H1 (cell line): ENCODE measurements at regions not wholly inside any gene's neighbourhood (a gene's known extent, or its start where the extent isn't known, plus 50 kb on each side); places are given as distances from the start of the nearest gene placed in this dataset.
A peak's percentile ranks its signal among the peaks of the same experiment; 100 is the strongest.

Source experiments
- CTCF ChIA-PET: fragments of 300-600 bp; sonication (Branson Sonifier 250); formaldehyde crosslinking; loops from one replicate; lab custom pipeline; 2021; ENCODE audit not compliant: partially characterized antibody; lab: Charles Lee
- POLR2A ChIA-PET: fragments of 300-600 bp; sonication (Branson Sonifier 250); formaldehyde crosslinking; loops from one replicate; lab custom pipeline; 2021; ENCODE audit warnings: inconsistent platforms; ENCODE audit not compliant: partially characterized antibody; lab: Charles Lee
- DNase-seq, 2 experiments: peaks; one replicate each; pipeline versions ENCODE4 v3.0.0 to v3.0.0-alpha.2; 2010 to 2022; ENCODE audit warnings: low spot score in 2 of 2, low read depth in 1 of 2, mixed read lengths in 1 of 2
- FAIRE-seq: peaks from 2 replicates; lab custom pipeline; 2011; peaks lifted over from hg19 to GRCh38; lab: Jason Lieb, UNC
- H2AFZ ChIP-seq: 2 replicates; pipeline ENCODE4 v1.8.1; 2012; ENCODE audit warnings: low read length, inconsistent platforms
- H2AK5ac ChIP-seq: 2 replicates; pipeline ENCODE4 v1.6.1; 2013; ENCODE audit warnings: low read depth, low read length
- H2BK120ac ChIP-seq: replicated peaks from 2 replicates; pipeline ENCODE3; 2013; ENCODE audit warnings: low read depth, low read length, inconsistent platforms
- H2BK12ac ChIP-seq: 2 replicates; pipeline ENCODE4 v1.6.1; 2013; ENCODE audit warnings: low read depth, low read length
- H2BK15ac ChIP-seq: 2 replicates; pipeline ENCODE4 v1.6.1; 2013; ENCODE audit warnings: low read length
- H2BK20ac ChIP-seq: 2 replicates; pipeline ENCODE4 v1.6.1; 2013; ENCODE audit warnings: low read length
- H2BK5ac ChIP-seq: 2 replicates; pipeline ENCODE4 v1.6.1; 2013; ENCODE audit warnings: low read depth, low read length
- H3K14ac ChIP-seq: 2 replicates; pipeline ENCODE4 v1.6.1; 2013; ENCODE audit warnings: inconsistent platforms; ENCODE audit not compliant: insufficient read length
- H3K18ac ChIP-seq: 2 replicates; pipeline ENCODE4 v1.6.1; 2013; ENCODE audit warnings: low read length; ENCODE audit errors: extremely low read depth
- H3K23ac ChIP-seq: 2 replicates; pipeline ENCODE4 v1.6.1; 2013; ENCODE audit warnings: inconsistent platforms; ENCODE audit not compliant: insufficient read length
- H3K23me2 ChIP-seq: 2 replicates; pipeline ENCODE4 v1.6.1; 2013; ENCODE audit warnings: low read depth, low read length
- H3K27ac ChIP-seq: 2 replicates; pipeline ENCODE4 v1.6.1; 2011; ENCODE audit warnings: low read depth, low read length, inconsistent platforms
- H3K27me3 ChIP-seq, 4 experiments: replicated peaks in 1 of 4; 1 replicate in 1 of 4; 2 replicates in 3 of 4; pipeline versions ENCODE4 v1.6.1 to v1.8.1; 2011 to 2013; ENCODE audit warnings: low read length in 3 of 4, mild to moderate bottlenecking in 3 of 4, inconsistent platforms in 2 of 4, mixed read lengths in 2 of 4, moderate library complexity in 1 of 4; ENCODE audit not compliant: control insufficient read depth in 3 of 4, insufficient read depth in 3 of 4; ENCODE audit errors: extremely low read depth in 1 of 4
- H3K36me3 ChIP-seq, 4 experiments: 2 replicates each; pipeline versions ENCODE4 v1.6.1 to v1.8.1; 2011 to 2013; ENCODE audit warnings: mild to moderate bottlenecking in 4 of 4, low read length in 3 of 4, moderate library complexity in 2 of 4, control low read depth in 1 of 4, inconsistent platforms in 1 of 4; ENCODE audit not compliant: insufficient read depth in 4 of 4, control insufficient read depth in 2 of 4
- H3K4ac ChIP-seq: replicated peaks from 2 replicates; pipeline ENCODE3; 2013; ENCODE audit warnings: low read length, low read depth, mixed read lengths, inconsistent platforms; ENCODE audit not compliant: insufficient read length
- H3K4me1 ChIP-seq, 4 experiments: replicated peaks in 1 of 4; 1 replicate in 1 of 4; 2 replicates in 3 of 4; pipeline versions ENCODE4 v1.6.1 to v1.8.1; 2011 to 2013; ENCODE audit warnings: low read length in 3 of 4, inconsistent platforms in 2 of 4, mixed read lengths in 1 of 4; ENCODE audit not compliant: insufficient read depth in 4 of 4, control insufficient read depth in 3 of 4
- H3K4me2 ChIP-seq, 2 experiments: 2 replicates each; pipeline versions ENCODE4 v1.6.1 to v1.8.1; 2011 to 2013; ENCODE audit warnings: low read depth in 2 of 2, low read length in 2 of 2, control low read depth in 1 of 2, inconsistent platforms in 1 of 2, mild to moderate bottlenecking in 1 of 2; ENCODE audit not compliant: insufficient read depth in 1 of 2
- H3K4me3 ChIP-seq, 4 experiments: fragments of 200-600, 300-600 bp in 1 of 4; sonication (generic), shearing (Covaris generic), sonication (Bioruptor Twin) in 1 of 4; 2 replicates each; pipeline versions ENCODE4 v1.5.1 to v1.8.1; 2011 to 2016; ENCODE audit warnings: low read length in 4 of 4, low read depth in 3 of 4, control low read depth in 2 of 4, inconsistent platforms in 2 of 4, mild to moderate bottlenecking in 2 of 4, mixed read lengths in 1 of 4, moderate library complexity in 1 of 4; ENCODE audit not compliant: insufficient read depth in 2 of 4; ENCODE audit errors: extremely low read depth in 1 of 4
- H3K56ac ChIP-seq: replicated peaks from 2 replicates; pipeline ENCODE3; 2013; ENCODE audit warnings: low read depth, mild to moderate bottlenecking, mixed read lengths, low read length, inconsistent platforms; ENCODE audit not compliant: insufficient read length
- H3K79me1 ChIP-seq: 2 replicates; pipeline ENCODE4 v1.6.1; 2013; ENCODE audit warnings: low read depth, low read length, control low read depth
- H3K79me2 ChIP-seq, 2 experiments: 2 replicates each; pipeline versions ENCODE4 v1.6.1 to v1.8.1; 2012 to 2013; ENCODE audit warnings: low read length in 2 of 2, mild to moderate bottlenecking in 2 of 2, inconsistent platforms in 1 of 2; ENCODE audit not compliant: insufficient read depth in 2 of 2, control insufficient read depth in 1 of 2
- H3K9ac ChIP-seq, 4 experiments: replicated peaks in 1 of 4; 1 replicate in 1 of 4; 2 replicates in 3 of 4; pipeline versions ENCODE4 v1.6.1 to v1.8.1; 2011 to 2013; ENCODE audit warnings: low read depth in 3 of 4, low read length in 3 of 4, control low read depth in 2 of 4, mild to moderate bottlenecking in 2 of 4, moderate library complexity in 2 of 4, inconsistent platforms in 1 of 4; ENCODE audit errors: extremely low read depth in 1 of 4
- H3K9me3 ChIP-seq, 2 experiments: 2 replicates each; pipeline versions ENCODE4 v1.6.1 to v1.8.1; 2012 to 2013; ENCODE audit warnings: mild to moderate bottlenecking in 2 of 2, moderate library complexity in 2 of 2, control low read depth in 1 of 2, inconsistent platforms in 1 of 2, low read depth in 1 of 2, low read length in 1 of 2, mixed read lengths in 1 of 2; ENCODE audit not compliant: insufficient read depth in 2 of 2
- H4K20me1 ChIP-seq, 2 experiments: replicated peaks in 1 of 2; 2 replicates each; pipeline versions ENCODE3 to v1.8.1; 2011 to 2013; ENCODE audit warnings: inconsistent platforms in 2 of 2, low read length in 2 of 2, mild to moderate bottlenecking in 1 of 2; ENCODE audit not compliant: insufficient read depth in 2 of 2, control insufficient read depth in 1 of 2
- H4K5ac ChIP-seq: 2 replicates; pipeline ENCODE4 v1.6.1; 2013; ENCODE audit warnings: low read length, low read depth, mixed read lengths, inconsistent platforms; ENCODE audit not compliant: insufficient read length
- H4K8ac ChIP-seq: 2 replicates; pipeline ENCODE4 v1.8.0; 2013; ENCODE audit warnings: mild to moderate bottlenecking, moderate library complexity, low read length, inconsistent platforms; ENCODE audit not compliant: insufficient read depth; ENCODE audit errors: extremely low read depth
- H4K91ac ChIP-seq: replicated peaks from 2 replicates; pipeline ENCODE3; 2013; ENCODE audit warnings: low read length, mixed read lengths, inconsistent platforms; ENCODE audit not compliant: insufficient read length
- ATF3 ChIP-seq: IDR thresholded peaks from 2 replicates; pipeline ENCODE4 v1.6.1; 2011; ENCODE audit warnings: low read depth, mild to moderate bottlenecking, low read length; ENCODE audit not compliant: insufficient read depth
- CEBPB ChIP-seq: IDR thresholded peaks from 2 replicates; pipeline ENCODE4 v1.6.1; 2012; ENCODE audit warnings: low read depth, low read length
- CTBP2 ChIP-seq: IDR thresholded peaks from 2 replicates; pipeline ENCODE4 v1.7.0; 2011; ENCODE audit warnings: borderline replicate concordance, mild to moderate bottlenecking, moderate library complexity, mixed read lengths, low read length; ENCODE audit not compliant: insufficient read depth, insufficient read length
- CTCF ChIP-seq, 3 experiments: IDR thresholded peaks; 1 replicate in 2 of 3; 2 replicates in 1 of 3; pipeline versions ENCODE4 v1.5.1 to v1.6.1; 2011; ENCODE audit warnings: low read length in 3 of 3, mild to moderate bottlenecking in 3 of 3, inconsistent platforms in 2 of 3, low read depth in 1 of 3, moderate library complexity in 1 of 3; ENCODE audit not compliant: insufficient read depth in 1 of 3; ENCODE audit errors: control extremely low read depth in 1 of 3
- SIN3A ChIP-seq, 2 experiments: IDR thresholded peaks in 1 of 2; conservative IDR thresholded peaks in 1 of 2; 2 replicates each; pipeline ENCODE4 v1.6.1; 2011 to 2012; ENCODE audit warnings: low read length in 2 of 2, improper control_type of control experiment in 1 of 2, low read depth in 1 of 2, mild to moderate bottlenecking in 1 of 2
- ZNF274 ChIP-seq: IDR thresholded peaks from 2 replicates; pipeline ENCODE4 v1.7.0; 2012; ENCODE audit warnings: low read length, borderline replicate concordance; ENCODE audit errors: extremely low read depth
- WGBS, 2 experiments: shearing (Covaris generic) in 1 of 2; methylation state at CpG; one replicate each; pipeline versions ENCODE4 v1.1.6 to v1.1.7; 2013 to 2015; ENCODE audit warnings: low lambda C conversion rate in 2 of 2, mixed read lengths in 2 of 2, inconsistent platforms in 1 of 2, low coverage in 1 of 2, missing lambda C conversion rate in 1 of 2; ENCODE audit not compliant: insufficient replicate concordance in 2 of 2, insufficient coverage in 1 of 2, insufficient read length in 1 of 2; ENCODE audit errors: extremely low coverage in 1 of 2, missing lambda C conversion rate in 1 of 2; 5-methylcytosine and 5-hydroxymethylcytosine counted together

GRCh38 chr6:168728056-168728455 is 287.1 kb downstream of the SMOC2 start:
- H3K27ac ChIP-seq: no peak overlapping the region
- no peak overlapping the region for H3K23ac ChIP-seq
- H3K79me1 ChIP-seq: no peaks in the 10 kb centered on the region
- H2AK5ac ChIP-seq: no peak overlapping the region
- H3K79me2 ChIP-seq: no peaks in the 10 kb centered on the region
- no peak overlapping the region for H3K4me2 ChIP-seq
- H4K5ac ChIP-seq: no peak overlapping the region
- H3K4me3 ChIP-seq: no peak overlapping the region
- no peaks in the 10 kb centered on the region for H3K4me1 ChIP-seq
- no peaks in the 10 kb centered on the region; a peak in 1 of 7 replicates for H3K27me3 ChIP-seq
- no peak for DNase-seq
- ChIA-PET POLR2A (no interaction called here), CTCF (interaction anchor here (1.1 kb wide), 1 partner anchor 17 kb away, joined by 5 read pairs; no protein-coding TSS in a partner anchor)
- no peak overlapping the region for H2BK12ac ChIP-seq
- H3K9me3 ChIP-seq: peaks cover 24 to 26% of the 10 kb centered on the region in 2 experiments
- no peaks in the 10 kb centered on the region for H3K36me3 ChIP-seq
- H2BK5ac ChIP-seq: no peak overlapping the region
- no peak overlapping the region for H2BK120ac ChIP-seq
- no peak overlapping the region for H2BK20ac ChIP-seq
- no peak overlapping the region for H2AFZ ChIP-seq
- H3K56ac ChIP-seq: peak overlapping the region; percentile 20
- H2BK15ac ChIP-seq: no peak overlapping the region
- H4K91ac ChIP-seq: no peak overlapping the region
- no peaks in the 10 kb centered on the region for H4K20me1 ChIP-seq
- TF ChIP-seq SIN3A (conservative IDR thresholded peaks at IDR 0.05 in 1 of 2, IDR thresholded peaks at IDR 0.05 in 1 of 2; ENCODE audit: low read depth in 1 of 2, low read length in 2 of 2) (no peak), ZNF274 (no peak), CTBP2 (no peak), ATF3 (no peak), CEBPB (no peak), CTCF (IDR thresholded peaks at IDR 0.05; ENCODE audit: control extremely low read depth in 1 of 3, insufficient read depth in 1 of 3, low read depth in 1 of 3, low read length in 3 of 3) (no peak)
- no peak overlapping the region for H3K4ac ChIP-seq
- no peaks in the 10 kb centered on the region for H3K23me2 ChIP-seq
- no peak overlapping the region for H3K9ac ChIP-seq
- no peak overlapping the region for H4K8ac ChIP-seq
- H3K14ac ChIP-seq: no peak overlapping the region
- no peak overlapping the region for H3K18ac ChIP-seq
- FAIRE-seq: no peak
- WGBS, 2 experiments: 81% methylated on average over 2 of the region's 2 CpGs; no CpG with 5 or more reads in 1 of the 2 experiments
